Liver (tissue), 8 donors: ENCODE measurements at regions not wholly inside any gene's neighbourhood (a gene's known extent, or its start where the extent isn't known, plus 50 kb on each side); places are given as distances from the start of the nearest gene placed in this dataset.

Experiments
- DNase-seq: peaks from one replicate; pipeline ENCODE4 v3.0.0-alpha.2; 2017; ENCODE audit warnings: low spot score
- H3K27ac ChIP-seq, 2 donors: one replicate each; pipeline ENCODE4 v1.7.0; 2013; ENCODE audit warnings: inconsistent platforms in 2 of 2, low read length in 2 of 2, control low read depth in 1 of 2, low read depth in 1 of 2, mild to moderate bottlenecking in 1 of 2
- H3K27me3 ChIP-seq, 4 donors: one replicate each; pipeline versions ENCODE4 v1.6.1 to v1.7.0; 2013; ENCODE audit warnings: low read length in 3 of 4, inconsistent platforms in 1 of 4, mild to moderate bottlenecking in 1 of 4, moderate library complexity in 1 of 4; ENCODE audit not compliant: control insufficient read depth in 4 of 4, insufficient read depth in 4 of 4
- H3K36me3 ChIP-seq, 4 donors: one replicate each; pipeline versions ENCODE4 v1.6.1 to v1.7.0; 2013; ENCODE audit warnings: low read length in 3 of 4, mild to moderate bottlenecking in 3 of 4, low read depth in 1 of 4, moderate library complexity in 1 of 4; ENCODE audit not compliant: control insufficient read depth in 4 of 4, insufficient read depth in 3 of 4
- H3K4me1 ChIP-seq, 4 donors: one replicate each; pipeline versions ENCODE4 v1.6.1 to v1.7.0; 2013; ENCODE audit warnings: low read length in 3 of 4, mild to moderate bottlenecking in 3 of 4, moderate library complexity in 1 of 4; ENCODE audit not compliant: control insufficient read depth in 4 of 4, insufficient read depth in 4 of 4
- H3K4me3 ChIP-seq, 3 donors: one replicate each; pipeline versions ENCODE4 v1.6.1 to v1.7.0; 2013; ENCODE audit warnings: low read length in 3 of 3, control low read depth in 1 of 3, low read depth in 1 of 3, mild to moderate bottlenecking in 1 of 3
- H3K9ac ChIP-seq, 2 donors: one replicate each; pipeline ENCODE4 v1.7.0; 2013; ENCODE audit warnings: low read length in 2 of 2, mild to moderate bottlenecking in 2 of 2, moderate library complexity in 2 of 2, control low read depth in 1 of 2, low read depth in 1 of 2
- H3K9me3 ChIP-seq, 4 donors: one replicate each; pipeline versions ENCODE4 v1.6.1 to v1.7.0; 2013; ENCODE audit warnings: low read length in 3 of 4; ENCODE audit not compliant: control insufficient read depth in 4 of 4
- CTCF ChIP-seq: fragments of 150-350 bp; IDR thresholded peaks from 2 replicates; pipeline ENCODE4 v1.5.1; 2017; ENCODE audit warnings: improper control_type of control experiment, low read depth, low read length; ENCODE audit not compliant: missing input control
- EGR1 ChIP-seq, 2 donors: IDR thresholded peaks; 2 replicates each; pipeline ENCODE4 v1.6.1; 2016 to 2018; ENCODE audit warnings: antibody characterized with exemption in 2 of 2, low read depth in 2 of 2
- FOXA1 ChIP-seq: IDR thresholded peaks from 2 replicates; pipeline ENCODE4 v1.6.1; 2016; ENCODE audit warnings: antibody characterized with exemption
- FOXA2 ChIP-seq: IDR thresholded peaks from 2 replicates; pipeline ENCODE4 v1.6.1; 2016; ENCODE audit warnings: antibody characterized with exemption
- GABPA ChIP-seq, 2 donors: IDR thresholded peaks in 1 of 2; conservative IDR thresholded peaks in 1 of 2; 2 replicates each; pipeline ENCODE4 v1.6.1; 2016; ENCODE audit warnings: antibody characterized with exemption in 2 of 2, mild to moderate bottlenecking in 1 of 2, moderate library complexity in 1 of 2
- HNF4A ChIP-seq, 2 donors: conservative IDR thresholded peaks; 2 replicates each; pipeline ENCODE4 v1.6.1; 2016; ENCODE audit warnings: antibody characterized with exemption in 2 of 2, mild to moderate bottlenecking in 2 of 2
- HNF4G ChIP-seq: IDR thresholded peaks from 2 replicates; pipeline ENCODE4 v1.6.1; 2016; ENCODE audit warnings: antibody characterized with exemption
- JUND ChIP-seq, 2 donors: IDR thresholded peaks; 2 replicates each; pipeline ENCODE4 v1.6.1; 2016; ENCODE audit warnings: antibody characterized with exemption in 2 of 2
- RAD21 ChIP-seq, 2 donors: IDR thresholded peaks; 2 replicates each; pipeline ENCODE4 v1.6.1; 2016; ENCODE audit warnings: antibody characterized with exemption in 2 of 2, mild to moderate bottlenecking in 2 of 2
- REST ChIP-seq: IDR thresholded peaks from 2 replicates; pipeline ENCODE4 v1.6.1; 2016; ENCODE audit warnings: antibody characterized with exemption, mild to moderate bottlenecking
- RXRA ChIP-seq, 2 donors: IDR thresholded peaks; 2 replicates each; pipeline ENCODE4 v1.6.1; 2017 to 2018; ENCODE audit warnings: antibody characterized with exemption in 2 of 2, mild to moderate bottlenecking in 1 of 2
- SP1 ChIP-seq: IDR thresholded peaks from 2 replicates; pipeline ENCODE4 v1.6.1; 2018; ENCODE audit warnings: antibody characterized with exemption, mild to moderate bottlenecking
- TAF1 ChIP-seq: conservative IDR thresholded peaks from 2 replicates; pipeline ENCODE4 v1.6.1; 2016; ENCODE audit warnings: antibody characterized with exemption, mild to moderate bottlenecking
- YY1 ChIP-seq: IDR thresholded peaks from 2 replicates; pipeline ENCODE4 v1.6.1; 2016; ENCODE audit warnings: antibody characterized with exemption, mild to moderate bottlenecking
- WGBS: extraction: QIAGEN DNeasy Blood & Tissue Kit; methylation state at CpG from one replicate; pipeline ENCODE4 v1.1.7; 2013; 5-methylcytosine and 5-hydroxymethylcytosine counted together
- TF ChIP-seq, protein P1 (sequence below): IDR thresholded peaks from 2 replicates; pipeline ENCODE4 v1.6.1; 2016; ENCODE audit warnings: antibody characterized with exemption
- TF ChIP-seq, protein P2 (sequence below): IDR thresholded peaks from 2 replicates; pipeline ENCODE4 v1.6.1; 2016; ENCODE audit warnings: antibody characterized with exemption
- TF ChIP-seq, protein P3 (sequence below): IDR thresholded peaks from 2 replicates; pipeline ENCODE4 v1.6.1; 2016; ENCODE audit warnings: antibody characterized with exemption
- donor health status: healthy.
- donor health status: healthy.
- donor health status: healthy.
- donor health status: healthy.
- donor health status: healthy.

GRCh38 chr19:29120466-29120865, 92.5 kb downstream of the UQCRFS1 start:
- no peak for DNase-seq
- Histone ChIP-seq H3K9me3 (no peaks in the 10 kb centered on the region), H3K27ac (no peak overlapping the region), H3K4me3 (no peak overlapping the region), H3K27me3 (no peaks in the 10 kb centered on the region), H3K4me1 (no peaks in the 10 kb centered on the region), H3K36me3 (no peaks in the 10 kb centered on the region), H3K9ac (no peak overlapping the region)
- 75% methylated on average over 6 of the region's 6 CpGs for WGBS
- no peak for TF ChIP-seq RAD21 (IDR thresholded peaks at IDR 0.05)

GRCh38 chr19:29119590-29119989, 93.4 kb downstream of the UQCRFS1 start:
- DNase-seq: no peak
- no peak overlapping the region for H3K4me3 ChIP-seq
- no peaks in the 10 kb centered on the region for H3K27me3 ChIP-seq
- H3K4me1 ChIP-seq: no peaks in the 10 kb centered on the region
- H3K9ac ChIP-seq: no peak overlapping the region
- no peaks in the 10 kb centered on the region for H3K36me3 ChIP-seq
- 39% methylated on average over 9 of the region's 9 CpGs for WGBS
- no peak overlapping the region for H3K27ac ChIP-seq
- H3K9me3 ChIP-seq: no peaks in the 10 kb centered on the region
- TF ChIP-seq GABPA (IDR thresholded peaks at IDR 0.05 in 1 of 2, conservative IDR thresholded peaks at IDR 0.05 in 1 of 2) (no peak), FOXA2 (no peak), YY1 (no peak), JUND (IDR thresholded peaks at IDR 0.05) (no peak), CTCF (no peak), FOXA1 (no peak), RXRA (IDR thresholded peaks at IDR 0.05) (no peak), HNF4A (conservative IDR thresholded peaks at IDR 0.05) (no peak), EGR1 (IDR thresholded peaks at IDR 0.05; ENCODE audit: low read depth in 2 of 2) (no peak), RAD21 (IDR thresholded peaks at IDR 0.05) (no peak), REST (no peak)
- TF ChIP-seq, protein P1, sequence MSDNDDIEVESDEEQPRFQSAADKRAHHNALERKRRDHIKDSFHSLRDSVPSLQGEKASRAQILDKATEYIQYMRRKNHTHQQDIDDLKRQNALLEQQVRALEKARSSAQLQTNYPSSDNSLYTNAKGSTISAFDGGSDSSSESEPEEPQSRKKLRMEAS: no peak

DNA sequence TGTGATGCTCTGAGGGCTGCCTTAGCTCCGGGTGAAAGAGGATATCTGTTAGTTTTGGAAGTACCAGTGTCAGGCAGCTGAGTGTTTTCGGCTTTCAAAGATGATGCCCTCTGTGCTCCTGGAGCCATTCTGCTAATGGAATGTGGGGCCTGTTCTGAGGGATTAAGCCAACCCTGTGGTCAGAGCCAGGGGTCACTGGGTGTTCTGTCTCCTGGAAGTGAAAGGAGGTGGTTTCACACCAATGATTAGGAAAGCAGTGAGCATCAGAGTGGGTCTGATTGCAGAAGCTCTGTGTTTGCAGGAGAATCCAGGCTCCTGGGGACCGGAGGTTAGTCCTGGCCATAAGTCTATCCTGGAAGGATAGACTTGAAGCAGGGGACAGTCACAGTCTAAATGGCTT, 94.6 kb downstream of the UQCRFS1 start:
- H3K4me1 ChIP-seq: no peaks in the 10 kb centered on the region
- no peaks in the 10 kb centered on the region for H3K27me3 ChIP-seq
- H3K27ac ChIP-seq: no peak overlapping the region
- 56% methylated on average over 3 of the region's 3 CpGs for WGBS
- no peak for DNase-seq
- no peak overlapping the region for H3K9ac ChIP-seq
- no peaks in the 10 kb centered on the region for H3K36me3 ChIP-seq
- H3K9me3 ChIP-seq: no peaks in the 10 kb centered on the region
- H3K4me3 ChIP-seq: no peak overlapping the region
- TF ChIP-seq HNF4G: no peak
- TF ChIP-seq, protein P1: no peak
- no peak for TF ChIP-seq RAD21 (IDR thresholded peaks at IDR 0.05)
- TF ChIP-seq, protein P2, sequence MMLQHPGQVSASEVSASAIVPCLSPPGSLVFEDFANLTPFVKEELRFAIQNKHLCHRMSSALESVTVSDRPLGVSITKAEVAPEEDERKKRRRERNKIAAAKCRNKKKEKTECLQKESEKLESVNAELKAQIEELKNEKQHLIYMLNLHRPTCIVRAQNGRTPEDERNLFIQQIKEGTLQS: no peak
- no peak for TF ChIP-seq RXRA (IDR thresholded peaks at IDR 0.05)
- TF ChIP-seq SP1: no peak
- TF ChIP-seq TAF1: no peak
- TF ChIP-seq GABPA (IDR thresholded peaks at IDR 0.05 in 1 of 2, conservative IDR thresholded peaks at IDR 0.05 in 1 of 2): no peak
- TF ChIP-seq JUND (IDR thresholded peaks at IDR 0.05): no peak
- TF ChIP-seq FOXA2: no peak
- no peak for TF ChIP-seq HNF4A (conservative IDR thresholded peaks at IDR 0.05)
- TF ChIP-seq, protein P3, sequence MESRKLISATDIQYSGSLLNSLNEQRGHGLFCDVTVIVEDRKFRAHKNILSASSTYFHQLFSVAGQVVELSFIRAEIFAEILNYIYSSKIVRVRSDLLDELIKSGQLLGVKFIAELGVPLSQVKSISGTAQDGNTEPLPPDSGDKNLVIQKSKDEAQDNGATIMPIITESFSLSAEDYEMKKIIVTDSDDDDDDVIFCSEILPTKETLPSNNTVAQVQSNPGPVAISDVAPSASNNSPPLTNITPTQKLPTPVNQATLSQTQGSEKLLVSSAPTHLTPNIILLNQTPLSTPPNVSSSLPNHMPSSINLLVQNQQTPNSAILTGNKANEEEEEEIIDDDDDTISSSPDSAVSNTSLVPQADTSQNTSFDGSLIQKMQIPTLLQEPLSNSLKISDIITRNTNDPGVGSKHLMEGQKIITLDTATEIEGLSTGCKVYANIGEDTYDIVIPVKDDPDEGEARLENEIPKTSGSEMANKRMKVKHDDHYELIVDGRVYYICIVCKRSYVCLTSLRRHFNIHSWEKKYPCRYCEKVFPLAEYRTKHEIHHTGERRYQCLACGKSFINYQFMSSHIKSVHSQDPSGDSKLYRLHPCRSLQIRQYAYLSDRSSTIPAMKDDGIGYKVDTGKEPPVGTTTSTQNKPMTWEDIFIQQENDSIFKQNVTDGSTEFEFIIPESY: no peak
- no peak for TF ChIP-seq EGR1 (IDR thresholded peaks at IDR 0.05; ENCODE audit: low read depth in 2 of 2)
